ENCODE measurements at regions not wholly inside any gene's neighbourhood (a gene's known extent, or its start where the extent isn't known, plus 50 kb on each side); places are given as distances from the start of the nearest gene placed in this dataset.

DNA sequence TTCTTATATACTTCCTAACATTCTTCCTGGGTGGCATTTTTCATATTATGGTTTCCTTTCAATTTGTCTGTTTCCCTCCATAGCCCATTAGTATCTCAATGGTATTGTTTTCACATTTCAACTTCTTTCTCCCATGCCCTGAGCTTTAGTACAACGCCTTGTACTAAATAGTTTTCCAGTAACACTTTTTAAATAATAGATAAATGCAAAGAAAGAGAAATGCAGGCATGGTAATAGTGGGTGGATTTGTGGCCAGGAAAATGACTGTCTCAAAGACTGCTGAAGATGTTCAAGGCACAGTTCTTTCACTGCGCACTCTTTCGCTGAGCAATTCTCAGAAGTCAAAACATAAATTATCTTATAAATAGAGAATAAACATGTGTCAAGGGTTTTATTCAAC, 145.1 kb downstream of the LCA5 start:
- Histone ChIP-seq H3K27me3 (no peaks in the 10 kb centered on the region), H3K4me1 (no peaks in the 10 kb centered on the region), H3K4me3 (no peak overlapping the region), H3K36me3 (no peaks in the 10 kb centered on the region), H3K9me3 (no peaks in the 10 kb centered on the region), H3K27ac (no peak overlapping the region)
- DNase-seq (no peak), ATAC-seq (no peak)
- 87% methylated on average over 3 of the region's 3 CpGs for WGBS (ENCODE audit: insufficient coverage, low coverage, low lambda C conversion rate, missing lambda C conversion rate)
- intact Hi-C loops (cut with DNase I) = no loop called here
- TF ChIP-seq POLR2A (IDR thresholded peaks at IDR 0.05) = no peak
- TF ChIP-seq, protein P1, sequence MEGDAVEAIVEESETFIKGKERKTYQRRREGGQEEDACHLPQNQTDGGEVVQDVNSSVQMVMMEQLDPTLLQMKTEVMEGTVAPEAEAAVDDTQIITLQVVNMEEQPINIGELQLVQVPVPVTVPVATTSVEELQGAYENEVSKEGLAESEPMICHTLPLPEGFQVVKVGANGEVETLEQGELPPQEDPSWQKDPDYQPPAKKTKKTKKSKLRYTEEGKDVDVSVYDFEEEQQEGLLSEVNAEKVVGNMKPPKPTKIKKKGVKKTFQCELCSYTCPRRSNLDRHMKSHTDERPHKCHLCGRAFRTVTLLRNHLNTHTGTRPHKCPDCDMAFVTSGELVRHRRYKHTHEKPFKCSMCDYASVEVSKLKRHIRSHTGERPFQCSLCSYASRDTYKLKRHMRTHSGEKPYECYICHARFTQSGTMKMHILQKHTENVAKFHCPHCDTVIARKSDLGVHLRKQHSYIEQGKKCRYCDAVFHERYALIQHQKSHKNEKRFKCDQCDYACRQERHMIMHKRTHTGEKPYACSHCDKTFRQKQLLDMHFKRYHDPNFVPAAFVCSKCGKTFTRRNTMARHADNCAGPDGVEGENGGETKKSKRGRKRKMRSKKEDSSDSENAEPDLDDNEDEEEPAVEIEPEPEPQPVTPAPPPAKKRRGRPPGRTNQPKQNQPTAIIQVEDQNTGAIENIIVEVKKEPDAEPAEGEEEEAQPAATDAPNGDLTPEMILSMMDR (IDR thresholded peaks at IDR 0.05) = no peak

DNA sequence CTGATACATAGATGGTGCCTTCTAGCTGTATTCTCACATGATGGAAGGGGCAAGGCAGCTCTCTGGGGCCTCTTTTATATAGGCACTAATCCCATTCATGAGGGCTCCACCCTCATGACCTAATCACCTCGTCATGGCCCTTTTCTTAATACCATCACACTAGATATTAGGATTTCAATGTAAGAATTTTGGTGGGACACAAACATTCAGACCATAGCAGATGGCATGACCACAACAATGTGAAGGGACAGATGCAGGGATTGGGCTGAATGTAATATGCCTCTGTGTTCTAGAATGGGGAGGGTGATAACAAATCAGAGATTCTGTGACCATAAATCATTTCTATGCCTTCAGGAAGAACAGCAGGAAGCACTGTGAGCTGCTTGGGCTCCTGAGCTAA, 145.8 kb downstream of the LCA5 start:
- intact Hi-C loops (cut with DNase I) = no loop called here
- no peaks in the 10 kb centered on the region for H3K9me3 ChIP-seq
- DNase-seq = no peak
- H3K27ac ChIP-seq = no peak overlapping the region
- H3K36me3 ChIP-seq = no peaks in the 10 kb centered on the region
- TF ChIP-seq, protein P1 (IDR thresholded peaks at IDR 0.05) = no peak
- TF ChIP-seq POLR2A (IDR thresholded peaks at IDR 0.05) = no peak
- no peak for ATAC-seq
- 75% methylated on average over 1 of the region's 1 CpG for whole genome bisulfite sequencing (ENCODE audit: insufficient coverage, low coverage, low lambda C conversion rate, missing lambda C conversion rate)
- no peaks in the 10 kb centered on the region for H3K4me1 ChIP-seq
- H3K27me3 ChIP-seq = no peaks in the 10 kb centered on the region
- H3K4me3 ChIP-seq = no peak overlapping the region

- DNase-seq = no peak
These were observed 151.3 kb downstream of the LCA5 start for GRCh38 chr6:79385893-79386292.

DNA sequence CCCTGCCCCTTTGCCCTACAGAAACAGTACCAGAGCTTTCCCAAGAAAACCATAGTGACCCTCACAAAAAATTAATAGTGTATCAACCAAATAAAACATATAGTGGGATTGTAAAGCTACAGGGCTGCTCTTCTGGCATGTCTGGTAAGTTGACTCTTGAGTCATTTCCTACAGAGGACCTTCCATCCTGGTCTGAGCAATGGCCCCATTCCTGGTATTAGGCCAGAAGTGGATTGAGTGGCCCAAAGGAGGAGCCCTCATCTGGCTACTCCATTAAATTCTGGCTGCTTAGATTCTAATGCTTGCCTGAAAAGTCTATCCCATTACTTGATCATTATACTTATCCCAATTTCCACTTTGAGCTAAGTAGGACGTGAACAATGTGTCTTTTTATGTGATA, 150.9 kb upstream of the HMGN3 start:
- Histone ChIP-seq H3K27ac (no peak overlapping the region), H3K27me3 (no peaks in the 10 kb centered on the region), H3K9me3 (no peaks in the 10 kb centered on the region), H3K4me3 (no peak overlapping the region), H3K4me1 (no peaks in the 10 kb centered on the region), H3K36me3 (no peaks in the 10 kb centered on the region)
- DNase-seq (no peak), ATAC-seq (no peak)
- 23% methylated on average over 1 of the region's 1 CpG for WGBS (ENCODE audit: insufficient coverage, low coverage, low lambda C conversion rate, missing lambda C conversion rate)
- TF ChIP-seq, protein P1 (IDR thresholded peaks at IDR 0.05) = no peak
- intact Hi-C loops (cut with DNase I) = no loop called here

More at GRCh38 chr6:79385893-79386292, 151.3 kb downstream of the LCA5 start:
- Histone ChIP-seq H3K36me3 (no peaks in the 10 kb centered on the region), H3K27me3 (no peaks in the 10 kb centered on the region), H3K4me3 (no peak overlapping the region), H3K9me3 (no peaks in the 10 kb centered on the region), H3K27ac (no peak overlapping the region), H3K4me1 (no peaks in the 10 kb centered on the region)
- WGBS (ENCODE audit: insufficient coverage, low coverage, low lambda C conversion rate, missing lambda C conversion rate) = 33% methylated on average over 4 of the region's 4 CpGs
- intact Hi-C loops (cut with DNase I) = no loop called here
- TF ChIP-seq POLR2A (IDR thresholded peaks at IDR 0.05) = no peak
- TF ChIP-seq, protein P1 (IDR thresholded peaks at IDR 0.05) = no peak
- ATAC-seq = no peak

DNA sequence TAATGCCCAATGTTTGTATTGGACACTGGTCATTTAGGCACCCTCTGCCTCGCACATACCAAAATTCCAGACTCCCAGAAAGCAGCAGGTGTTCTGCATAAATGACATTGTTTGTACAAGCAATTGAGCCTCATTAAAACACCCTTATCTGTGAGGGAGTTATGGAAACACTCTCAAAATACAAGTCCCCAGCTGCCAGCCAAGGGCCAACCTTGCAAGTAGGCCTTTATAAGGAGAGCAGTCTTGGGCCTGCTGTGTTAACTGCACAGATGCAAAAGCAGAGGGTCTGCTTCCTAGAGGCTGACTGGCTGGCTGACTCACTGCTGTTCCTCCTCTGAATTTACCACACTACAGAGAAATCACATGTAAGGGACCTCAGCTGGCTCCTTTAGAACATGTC, 150.4 kb upstream of the HMGN3 start:
- Histone ChIP-seq H3K4me3 (no peak overlapping the region), H3K27me3 (no peaks in the 10 kb centered on the region), H3K27ac (no peak overlapping the region), H3K9me3 (no peaks in the 10 kb centered on the region), H3K4me1 (no peaks in the 10 kb centered on the region), H3K36me3 (no peaks in the 10 kb centered on the region)
- no CpG with 5 or more reads among the region's 1 CpG for WGBS (ENCODE audit: insufficient coverage, low coverage, low lambda C conversion rate, missing lambda C conversion rate)
- ATAC-seq = no peak
- TF ChIP-seq, protein P1 (IDR thresholded peaks at IDR 0.05) = no peak
- no peak for TF ChIP-seq POLR2A (IDR thresholded peaks at IDR 0.05)
- DNase-seq = no peak
- intact Hi-C loops (cut with DNase I) = no loop called here

All from right lobe of liver (tissue), 6 donors.